PC-9 (cell line): ENCODE measurements at regions not wholly inside any gene's neighbourhood (a gene's known extent, or its start where the extent isn't known, plus 50 kb on each side); places are given as distances from the start of the nearest gene placed in this dataset.

Experiments
- CTCF ChIP-seq: fragments of 200-600 bp; sonication (generic); conservative IDR thresholded peaks from 2 replicates; pipeline ENCODE4 v1.6.1; 2017; ENCODE audit warnings: mixed run types, antibody characterized with exemption, mild to moderate bottlenecking, moderate library complexity
- EZH2 ChIP-seq: fragments of 200-600 bp; sonication (generic); IDR thresholded peaks from 2 replicates; pipeline ENCODE4 v1.8.0; 2017; ENCODE audit warnings: antibody characterized with exemption, low read depth

- TF ChIP-seq CTCF: no peak
- TF ChIP-seq EZH2: no peak
Observed at GRCh38 chr4:162959046-162959445, 207.6 kb downstream of the NAF1 start.
